ENCODE measurements at regions not wholly inside any gene's neighbourhood (a gene's known extent, or its start where the extent isn't known, plus 50 kb on each side); places are given as distances from the start of the nearest gene placed in this dataset.
"Not testable (repeated sequence)": the region's sequence is repeated elsewhere in the genome, so short reads cannot be mapped to it uniquely, and the experiment has no call there.

GRCh38 chr4:54402880-54403480 lies 173.9 kb downstream of the PDGFRA start:
- ChIA-PET POLR2A (no interaction called here), CTCF (no interaction called here)

GRCh38 chr4:54403700-54404453 lies 174.8 kb downstream of the PDGFRA start:
- ChIA-PET POLR2A (no interaction called here), CTCF (no interaction called here)

DNA sequence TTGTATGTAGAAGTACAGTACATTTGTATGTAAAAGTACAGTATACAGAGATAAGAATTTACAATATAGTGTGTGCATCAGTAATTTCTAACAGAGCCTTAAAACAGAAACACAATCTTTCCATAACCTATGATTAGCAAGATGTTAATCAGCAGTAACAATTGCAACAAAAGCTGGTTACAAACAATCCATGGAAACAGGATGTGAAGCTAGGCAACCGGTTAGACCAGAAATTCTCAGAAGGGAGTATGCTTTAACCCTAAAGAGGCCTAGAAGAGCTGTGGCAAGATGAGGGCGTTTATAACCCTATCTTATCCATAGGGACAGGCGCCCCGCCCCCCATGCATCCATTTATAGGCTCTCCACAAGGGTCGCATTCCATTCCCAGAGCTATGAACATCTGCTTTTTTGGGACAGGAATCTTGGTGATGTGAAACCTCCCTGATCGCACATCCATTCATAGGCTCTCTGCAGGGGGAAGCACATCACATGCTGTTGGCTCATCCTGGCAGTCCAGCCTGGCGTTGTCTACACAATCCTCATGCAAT lies 180.3 kb downstream of the PDGFRA start:
- CTCF ChIA-PET, POLR2A ChIA-PET: not testable (repeated sequence)

DNA sequence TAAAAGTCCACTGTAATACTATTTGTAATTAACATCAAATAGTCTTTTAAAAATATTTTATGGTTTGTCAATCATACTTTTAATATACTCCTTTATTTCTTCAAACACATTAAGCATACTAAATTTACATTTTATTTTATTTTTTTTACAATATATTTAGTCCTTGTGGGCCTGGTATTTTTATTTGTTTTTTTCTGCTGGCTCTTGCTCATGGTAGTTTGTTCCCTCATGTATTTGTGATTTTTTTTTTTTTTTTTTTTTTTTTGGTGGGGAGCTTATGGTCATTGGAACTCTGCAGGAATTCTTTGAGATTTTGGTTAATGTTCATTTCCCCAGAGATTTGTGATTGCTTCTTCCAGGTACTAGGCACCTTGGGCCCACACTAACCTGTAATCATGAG lies 185.5 kb downstream of the PDGFRA start:
- POLR2A ChIA-PET, result no interaction called here

DNA sequence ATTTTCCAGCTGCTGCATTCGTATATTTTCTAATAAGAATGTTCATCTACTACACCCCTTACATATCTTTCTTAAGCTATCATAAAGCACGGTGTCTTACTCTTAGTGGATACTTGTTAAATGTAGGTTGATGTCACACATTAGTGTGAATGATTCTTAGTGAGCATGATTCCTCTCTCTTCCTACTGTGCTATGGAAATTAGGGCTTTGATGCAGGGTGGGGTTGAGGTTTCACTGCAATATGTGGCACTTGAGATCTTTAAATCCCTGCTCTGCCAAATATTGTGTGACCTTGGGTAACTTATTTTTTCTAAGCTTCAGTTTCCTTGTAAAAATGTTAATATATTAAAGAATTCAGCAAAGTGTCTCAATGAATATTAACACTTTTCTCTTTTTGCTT lies 188.4 kb downstream of the PDGFRA start:
- ChIA-PET CTCF (no interaction called here), POLR2A (interaction anchor here (0.6 kb wide), 1 partner anchor 26 kb away, joined by 9 read pairs; no protein-coding TSS in a partner anchor)

More for the DNA sequence above, 185.5 kb downstream of the PDGFRA start:
- CTCF ChIA-PET, result no interaction called here

- POLR2A ChIA-PET, result no interaction called here
- CTCF ChIA-PET, result no interaction called here
Measured at GRCh38 chr4:54418468-54418867, 189.4 kb downstream of the PDGFRA start.

DNA sequence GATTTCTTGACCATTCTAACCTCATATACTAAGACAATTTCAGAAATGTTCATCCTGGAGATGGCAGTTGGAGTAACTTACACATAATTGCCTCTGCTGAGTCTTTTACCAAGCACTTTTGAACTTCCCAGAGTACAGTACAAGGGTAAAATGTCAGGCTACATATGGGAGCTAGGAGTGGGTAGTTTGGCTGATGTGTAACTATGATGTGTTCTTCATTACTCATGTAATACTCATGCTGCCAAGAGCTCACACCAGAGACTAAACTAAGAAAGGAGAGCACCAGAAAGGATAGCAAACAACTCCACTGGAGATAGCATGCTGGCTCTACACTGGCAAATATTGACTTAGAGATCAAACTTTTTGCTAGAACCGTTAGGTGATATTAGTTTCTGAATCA lies 194.0 kb downstream of the PDGFRA start:
- ChIA-PET POLR2A (no interaction called here), CTCF (no interaction called here)

DNA sequence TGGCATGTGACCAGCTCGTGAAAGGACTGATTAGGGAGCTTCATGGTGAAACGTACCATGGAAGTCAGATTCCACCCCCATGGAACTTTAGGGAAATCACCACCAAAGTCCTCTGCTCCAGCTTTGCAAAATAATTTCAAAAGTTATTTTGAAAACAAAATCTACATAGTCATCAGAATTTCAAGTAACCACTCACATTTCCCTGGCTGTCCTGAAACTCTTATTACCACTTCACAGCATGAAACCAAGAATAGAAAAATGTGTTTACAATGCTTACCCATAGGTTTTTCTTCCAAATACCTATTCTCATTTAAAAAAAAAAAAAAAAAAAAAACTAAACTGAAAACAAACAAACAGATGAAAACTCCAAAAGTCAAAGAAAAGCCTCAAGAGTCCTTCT lies 198.7 kb downstream of the PDGFRA start:
- ChIA-PET POLR2A (no interaction called here), CTCF (no interaction called here)

- CTCF ChIA-PET, result no interaction called here
- POLR2A ChIA-PET, result no interaction called here
Measured at GRCh38 chr4:54428940-54429339, 199.8 kb downstream of the PDGFRA start.

DNA sequence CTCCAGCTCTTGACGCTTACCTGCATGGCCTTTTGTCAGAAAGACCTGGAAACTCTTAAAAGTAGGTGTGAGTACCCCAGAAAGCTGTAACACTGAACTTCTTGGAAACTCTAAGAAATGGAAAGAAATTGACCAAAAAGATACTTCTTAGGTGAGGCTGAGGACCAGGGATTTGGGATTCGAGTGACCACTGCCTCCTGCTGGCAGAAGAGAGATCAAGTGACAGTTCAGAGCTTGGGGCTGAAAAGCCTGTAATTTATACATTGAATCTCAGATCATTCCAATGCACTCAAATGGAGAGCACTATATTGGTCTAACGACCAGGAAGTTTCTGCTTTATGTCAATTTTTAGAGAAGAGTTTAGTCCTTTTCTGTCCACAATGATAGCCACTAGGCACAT lies 204.6 kb downstream of the PDGFRA start:
- ChIA-PET POLR2A (no interaction called here), CTCF (no interaction called here)

GRCh38 chr4:54439831-54440243 lies 210.7 kb downstream of the PDGFRA start:
- ChIA-PET CTCF (interaction anchor here (0.6 kb wide), 1 partner anchor 30 kb away, joined by 4 read pairs; no protein-coding TSS in a partner anchor), POLR2A (no interaction called here)

DNA sequence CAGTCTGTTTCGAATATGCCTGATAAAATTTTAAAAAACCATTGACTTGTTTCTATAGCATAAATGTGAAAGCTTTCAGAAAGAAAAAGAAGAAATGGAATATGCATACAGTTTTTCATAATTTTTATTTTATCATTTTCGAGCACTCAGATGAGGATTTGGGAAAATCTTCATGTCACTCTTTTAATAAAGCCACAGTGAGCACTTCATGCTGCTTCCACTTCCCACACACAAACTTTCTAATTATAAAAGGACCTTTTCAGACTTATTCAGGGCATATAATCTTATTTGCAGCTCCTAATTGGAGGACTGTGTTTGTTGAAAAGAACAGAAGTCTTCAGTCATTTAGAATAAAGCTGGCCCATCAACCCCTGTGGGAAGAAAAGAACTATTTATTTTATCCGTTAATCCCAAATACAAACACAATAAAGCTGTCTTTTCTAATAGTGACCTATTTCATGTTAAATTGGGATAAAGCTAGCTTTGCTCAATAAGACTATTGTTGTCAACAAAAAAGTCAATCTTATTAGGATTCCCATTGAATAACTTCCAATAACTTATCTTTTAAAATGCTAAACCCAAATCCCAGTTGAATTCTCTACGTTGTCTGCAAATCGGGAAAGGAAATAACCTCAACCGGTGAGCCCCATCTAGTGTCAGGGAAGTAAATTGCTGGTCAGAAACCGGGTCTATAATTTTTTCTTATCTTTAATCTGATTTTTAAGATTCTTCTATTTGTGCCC lies 211.5 kb downstream of the PDGFRA start:
- ChIA-PET POLR2A (no interaction called here), CTCF (interaction anchor here (0.5 kb wide), 1 partner anchor 279 kb away, joined by 3 read pairs; no protein-coding TSS in a partner anchor)

- ChIA-PET POLR2A (no interaction called here), CTCF (no interaction called here)
Measured at GRCh38 chr4:54445866-54446265, 211.9 kb upstream of the KIT start.

GRCh38 chr4:54446581-54446980 lies 211.2 kb upstream of the KIT start:
- ChIA-PET CTCF (no interaction called here), POLR2A (no interaction called here)

DNA sequence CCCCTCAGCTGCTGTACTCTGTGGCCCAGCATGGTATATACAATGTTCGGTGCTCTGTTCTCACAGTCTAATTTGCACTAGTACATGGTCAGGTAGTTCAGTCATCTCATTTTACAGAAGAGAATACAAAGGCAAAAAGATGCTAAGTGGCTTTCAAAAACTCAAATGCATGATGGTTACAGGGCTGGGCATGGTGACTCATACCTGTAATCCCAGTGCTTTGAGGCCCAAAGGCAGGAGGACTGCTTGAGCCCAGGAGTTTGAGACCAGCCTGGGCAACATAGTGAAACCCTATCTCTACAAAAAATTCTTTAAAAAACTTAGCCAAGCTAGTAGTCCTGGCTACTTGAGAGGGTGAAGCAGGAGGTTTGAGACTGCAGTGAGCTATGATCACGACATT lies 210.5 kb upstream of the KIT start:
- ChIA-PET POLR2A (no interaction called here), CTCF (no interaction called here)

DNA sequence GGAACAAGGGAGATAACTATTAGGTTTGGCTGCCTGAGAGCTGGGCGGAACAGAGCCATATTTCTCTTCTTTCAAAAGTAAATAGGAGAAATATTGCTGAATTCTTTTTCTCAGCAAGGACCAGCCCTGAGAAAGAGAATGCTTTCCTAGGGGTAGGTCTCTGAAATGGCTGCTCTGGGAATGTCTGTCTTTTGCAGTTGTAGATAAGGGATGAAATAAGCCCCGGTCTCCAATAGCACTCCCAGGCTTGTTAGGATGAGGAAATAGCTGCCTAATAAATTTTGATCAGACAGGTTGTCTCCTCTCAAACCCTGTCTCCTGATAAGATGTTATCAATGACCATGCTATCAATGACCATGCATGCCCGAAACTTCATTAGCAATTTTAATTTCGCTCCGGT lies 207.8 kb upstream of the KIT start:
- ChIA-PET POLR2A (no interaction called here), CTCF (no interaction called here)

- CTCF ChIA-PET, POLR2A ChIA-PET: not testable (repeated sequence)
Measured at GRCh38 chr4:54466960-54467359, 190.8 kb upstream of the KIT start.

DNA sequence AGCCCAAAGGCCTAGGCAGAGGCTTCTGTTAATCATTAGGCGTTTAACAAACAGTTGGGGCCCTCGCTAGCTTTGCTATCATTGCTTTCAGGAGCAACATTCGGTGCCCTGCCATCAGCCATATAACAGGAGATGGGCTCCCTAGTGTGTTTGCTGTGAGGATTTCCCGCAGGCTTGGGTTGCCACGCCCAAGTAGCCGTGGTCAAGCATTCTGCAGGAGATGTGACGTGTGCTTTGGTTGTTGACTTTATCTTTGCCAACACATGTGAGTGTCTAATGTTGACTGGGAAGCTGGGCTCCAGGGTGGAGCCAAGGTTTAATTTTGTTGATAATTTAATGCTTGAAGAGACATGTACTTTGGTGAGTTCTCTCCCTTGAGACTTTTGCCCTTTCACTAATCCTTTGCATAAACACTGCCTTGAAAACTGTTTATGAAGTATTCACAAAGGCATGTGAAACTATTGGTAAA lies 184.6 kb upstream of the KIT start:
- ChIA-PET CTCF (no interaction called here), POLR2A (no interaction called here)

GRCh38 chr4:54473798-54474197 lies 184.0 kb upstream of the KIT start:
- ChIA-PET CTCF (no interaction called here), POLR2A (no interaction called here)

GRCh38 chr4:54475546-54475945 lies 182.2 kb upstream of the KIT start:
- CTCF ChIA-PET, result no interaction called here
- POLR2A ChIA-PET, result no interaction called here

Data from activated CD8-positive, alpha-beta memory T cell treated with anti-CD3 and anti-CD28 coated beads for 36 hours (primary cell).